ENCODE measurements at regions not wholly inside any gene's neighbourhood (a gene's known extent, or its start where the extent isn't known, plus 50 kb on each side); places are given as distances from the start of the nearest gene placed in this dataset.

GRCh38 chr16:65698791-65699321, 577.0 kb upstream of the CDH11 start:
- H3K27ac Mint-ChIP-seq: no peak overlapping the region
- CTCF ChIA-PET: no interaction called here
- H3K27me3 Mint-ChIP-seq: no peaks in the 10 kb centered on the region
- WGBS (ENCODE audit: insufficient coverage): no CpG with 5 or more reads among the region's 4 CpGs
- Histone ChIP-seq H4K20me1 (ENCODE audit: control insufficient read depth, insufficient read depth, low read length, poor library complexity, severe bottlenecking) (no peaks in the 10 kb centered on the region), H3K9ac (ENCODE audit: low read length) (no peak overlapping the region), H3K4me1 (ENCODE audit: control insufficient read depth in 2 of 2, insufficient read depth in 2 of 2, low read length in 2 of 2) (no peaks in the 10 kb centered on the region), H3K27me3 (replicated peaks in 1 of 4; ENCODE audit: control extremely low read depth in 1 of 4, control insufficient read depth in 3 of 4, insufficient read depth in 4 of 4, low read length in 3 of 4) (no peaks in the 10 kb centered on the region), H3K4me2 (replicated peaks; ENCODE audit: low read depth, low read length, poor library complexity, severe bottlenecking) (no peak overlapping the region), H3K79me2 (ENCODE audit: control insufficient read depth, insufficient read depth, low read length) (no peaks in the 10 kb centered on the region), H3K4me3 (ENCODE audit: control extremely low read depth in 1 of 5, extremely low read depth in 1 of 5, insufficient read depth in 1 of 5, low read depth in 2 of 5, low read length in 4 of 5) (no peak overlapping the region), H3K36me3 (replicated peaks in 1 of 2; ENCODE audit: control extremely low read depth in 1 of 2, control insufficient read depth in 1 of 2, extremely low read depth in 1 of 2, insufficient read depth in 2 of 2, low read length in 1 of 2) (no peaks in the 10 kb centered on the region), H2AFZ (ENCODE audit: insufficient read depth, low read depth, low read length, poor library complexity, severe bottlenecking) (no peak overlapping the region), H3K27ac (ENCODE audit: low read length in 2 of 2) (no peak overlapping the region), H3K9me3 (ENCODE audit: control extremely low read depth in 1 of 3, control insufficient read depth in 2 of 3, insufficient read depth in 1 of 3, low read length in 2 of 3) (peaks cover 0 to 5% (median 0%) of the 10 kb centered on the region in 3 donors)
- no peaks in the 10 kb centered on the region for H3K9me3 Mint-ChIP-seq (ENCODE audit: insufficient read depth)
- ATAC-seq (ENCODE audit: low read depth): no peak
- no peak overlapping the region for H3K4me3 Mint-ChIP-seq
- DNase-seq: no peak
- no peaks in the 10 kb centered on the region for H3K4me1 Mint-ChIP-seq
- TF ChIP-seq CTCF (IDR thresholded peaks at IDR 0.05) (no peak), EZH2 (IDR thresholded peaks at IDR 0.05; ENCODE audit: borderline replicate concordance, insufficient read depth, low read depth, low read length, poor library complexity, severe bottlenecking) (no peak)
- POLR2A ChIA-PET: no interaction called here
- intact Hi-C loops (cut with micrococcal nuclease): no loop called here

- no peaks in the 10 kb centered on the region for H3K27me3 ChIP-seq (replicated peaks in 1 of 4; ENCODE audit: control extremely low read depth in 1 of 4, control insufficient read depth in 3 of 4, insufficient read depth in 4 of 4, low read length in 3 of 4)
- TF ChIP-seq CTCF (IDR thresholded peaks at IDR 0.05): no peak
- no peak for TF ChIP-seq EZH2 (IDR thresholded peaks at IDR 0.05; ENCODE audit: borderline replicate concordance, insufficient read depth, low read depth, low read length, poor library complexity, severe bottlenecking)
- POLR2A ChIA-PET: no interaction called here
- no peaks in the 10 kb centered on the region for H3K27me3 Mint-ChIP-seq
- H3K4me1 Mint-ChIP-seq: no peaks in the 10 kb centered on the region
- H4K20me1 ChIP-seq (ENCODE audit: control insufficient read depth, insufficient read depth, low read length, poor library complexity, severe bottlenecking): no peaks in the 10 kb centered on the region
- H3K27ac Mint-ChIP-seq: no peak overlapping the region
- H3K36me3 ChIP-seq (replicated peaks in 1 of 2; ENCODE audit: control extremely low read depth in 1 of 2, control insufficient read depth in 1 of 2, extremely low read depth in 1 of 2, insufficient read depth in 2 of 2, low read length in 1 of 2): no peaks in the 10 kb centered on the region
- H3K4me3 ChIP-seq (ENCODE audit: control extremely low read depth in 1 of 5, extremely low read depth in 1 of 5, insufficient read depth in 1 of 5, low read depth in 2 of 5, low read length in 4 of 5): no peak overlapping the region
- H3K79me2 ChIP-seq (ENCODE audit: control insufficient read depth, insufficient read depth, low read length): no peaks in the 10 kb centered on the region
- no peak overlapping the region for H3K4me3 Mint-ChIP-seq
- H3K9ac ChIP-seq (ENCODE audit: low read length): no peak overlapping the region
- intact Hi-C loops (cut with micrococcal nuclease): no loop called here
- no peak overlapping the region for H3K4me2 ChIP-seq (replicated peaks; ENCODE audit: low read depth, low read length, poor library complexity, severe bottlenecking)
- 75% methylated on average over 3 of the region's 5 CpGs for WGBS (ENCODE audit: insufficient coverage)
- no peak overlapping the region for H3K27ac ChIP-seq (ENCODE audit: low read length in 2 of 2)
- H3K9me3 ChIP-seq (ENCODE audit: control extremely low read depth in 1 of 3, control insufficient read depth in 2 of 3, insufficient read depth in 1 of 3, low read length in 2 of 3): peaks cover 0 to 5% (median 0%) of the 10 kb centered on the region in 3 donors
- H3K9me3 Mint-ChIP-seq (ENCODE audit: insufficient read depth): no peaks in the 10 kb centered on the region
- CTCF ChIA-PET: no interaction called here
- no peaks in the 10 kb centered on the region for H3K4me1 ChIP-seq (ENCODE audit: control insufficient read depth in 2 of 2, insufficient read depth in 2 of 2, low read length in 2 of 2)
- no peak for DNase-seq
- no peak for ATAC-seq (ENCODE audit: low read depth)
- H2AFZ ChIP-seq (ENCODE audit: insufficient read depth, low read depth, low read length, poor library complexity, severe bottlenecking): no peak overlapping the region
These were observed 575.7 kb upstream of the CDH11 start for GRCh38 chr16:65697521-65697920.
